Spinal cord (tissue), 9 donors: ENCODE measurements at regions not wholly inside any gene's neighbourhood (a gene's known extent, or its start where the extent isn't known, plus 50 kb on each side); places are given as distances from the start of the nearest gene placed in this dataset.
A peak's percentile ranks its signal among the peaks of the same experiment; 100 is the strongest.
"Not testable (repeated sequence)": the region's sequence is repeated elsewhere in the genome, so short reads cannot be mapped to it uniquely, and the experiment has no call there.

Experiments
- DNase-seq, 6 donors: peaks; one replicate each; pipeline versions ENCODE4 v3.0.0 to v3.0.0-alpha.2; 2013 to 2015; ENCODE audit warnings: low spot score in 6 of 6, low read depth in 4 of 6
- H3K27ac ChIP-seq: one replicate; pipeline ENCODE4 v1.5.1; 2013; ENCODE audit warnings: low read depth, low read length, control low read depth
- H3K27me3 ChIP-seq: one replicate; pipeline ENCODE4 v1.6.1; 2013; ENCODE audit warnings: low read length; ENCODE audit not compliant: control insufficient read depth, insufficient read depth
- H3K36me3 ChIP-seq: one replicate; pipeline ENCODE4 v1.6.1; 2013; ENCODE audit warnings: low read length; ENCODE audit not compliant: control insufficient read depth, insufficient read depth
- H3K4me1 ChIP-seq: one replicate; pipeline ENCODE4 v1.6.1; 2013; ENCODE audit warnings: low read length; ENCODE audit not compliant: control insufficient read depth, insufficient read depth
- H3K4me3 ChIP-seq: one replicate; pipeline ENCODE4 v1.5.1; 2013; ENCODE audit warnings: low read depth, low read length, control low read depth
- H3K9me3 ChIP-seq: one replicate; pipeline ENCODE4 v1.6.1; 2013; ENCODE audit warnings: low read length; ENCODE audit not compliant: control insufficient read depth, insufficient read depth
- WGBS: methylation state at CpG from one replicate; pipeline ENCODE4 v1.1.5; 2013; ENCODE audit warnings: missing lambda C conversion rate; ENCODE audit not compliant: insufficient coverage; 5-methylcytosine and 5-hydroxymethylcytosine counted together
- donor health status: healthy.

- Histone ChIP-seq H3K4me1 (no peaks in the 10 kb centered on the region), H3K9me3 (no peaks in the 10 kb centered on the region), H3K4me3 (no peak overlapping the region), H3K27me3 (no peaks in the 10 kb centered on the region), H3K27ac (no peak overlapping the region), H3K36me3 (no peaks in the 10 kb centered on the region)
- WGBS, result 67% methylated on average over 1 of the region's 6 CpGs
- no peak for DNase-seq
These were observed 133.7 kb upstream of the OSTN start for GRCh38 chr3:191065181-191065805.

GRCh38 chr3:191051037-191051436 lies 148.0 kb upstream of the OSTN start:
- DNase-seq, result peak in 5 of 6 donors; percentile 26 to 87 (median 31)

DNA sequence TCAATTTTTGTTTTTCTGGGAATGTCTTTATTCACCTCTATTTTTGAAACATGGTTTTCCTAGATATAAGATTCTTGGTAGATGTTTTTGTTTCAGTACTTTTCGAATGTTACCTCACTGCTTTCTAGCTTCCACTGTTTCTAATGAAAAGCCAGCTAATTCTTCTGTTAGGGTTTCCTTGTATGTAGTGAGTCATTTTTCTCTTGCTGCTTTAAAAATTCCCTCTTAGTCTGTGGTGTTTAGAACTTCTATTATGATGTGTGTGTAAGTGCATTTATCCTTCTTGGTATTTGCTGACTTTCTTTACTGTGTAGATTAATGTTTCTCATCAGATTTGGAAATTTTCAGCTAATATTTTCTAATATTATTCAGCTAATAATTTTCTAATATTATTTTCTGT lies 151.1 kb upstream of the OSTN start:
- no CpG with 5 or more reads among the region's 1 CpG for WGBS
- no peak for DNase-seq
- Histone ChIP-seq H3K9me3 (no peaks in the 10 kb centered on the region), H3K27me3 (no peaks in the 10 kb centered on the region), H3K36me3 (no peaks in the 10 kb centered on the region), H3K4me3 (no peak overlapping the region), H3K27ac (no peak overlapping the region), H3K4me1 (no peaks in the 10 kb centered on the region)

More at GRCh38 chr3:191051037-191051436, 148.0 kb upstream of the OSTN start:
- Histone ChIP-seq H3K27me3 (no peaks in the 10 kb centered on the region), H3K36me3 (no peaks in the 10 kb centered on the region), H3K4me3 (no peak overlapping the region), H3K4me1 (no peaks in the 10 kb centered on the region), H3K27ac (no peak overlapping the region), H3K9me3 (no peaks in the 10 kb centered on the region)
- WGBS, result 19% methylated on average over 3 of the region's 4 CpGs

DNA sequence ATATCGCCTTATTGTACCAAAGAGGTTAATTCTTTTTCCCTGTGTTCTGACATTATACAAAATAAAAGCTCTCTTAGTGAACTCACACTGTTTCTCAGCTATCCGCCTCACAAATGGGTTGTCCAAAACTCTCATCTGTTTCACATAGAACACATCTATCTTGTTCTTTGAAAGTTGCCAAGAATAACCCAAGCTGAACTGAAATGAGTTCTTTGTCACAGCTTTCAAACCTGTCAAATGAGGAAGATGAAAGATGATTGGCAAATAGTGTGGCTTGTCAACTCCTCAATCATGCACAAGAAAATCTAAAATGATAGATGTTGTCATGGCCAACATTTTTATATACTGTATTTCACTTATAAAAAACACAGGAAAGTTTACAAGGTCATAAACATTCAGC lies 168.1 kb upstream of the OSTN start:
- no peaks in the 10 kb centered on the region for H3K36me3 ChIP-seq
- no peaks in the 10 kb centered on the region for H3K9me3 ChIP-seq
- no peak overlapping the region for H3K4me3 ChIP-seq
- H3K4me1 ChIP-seq, result no peaks in the 10 kb centered on the region
- H3K27ac ChIP-seq, result no peak overlapping the region
- WGBS, result no CpG with 5 or more reads among the region's 2 CpGs
- peak in 1 of 6 donors; percentile 11 for DNase-seq
- no peaks in the 10 kb centered on the region for H3K27me3 ChIP-seq

DNA sequence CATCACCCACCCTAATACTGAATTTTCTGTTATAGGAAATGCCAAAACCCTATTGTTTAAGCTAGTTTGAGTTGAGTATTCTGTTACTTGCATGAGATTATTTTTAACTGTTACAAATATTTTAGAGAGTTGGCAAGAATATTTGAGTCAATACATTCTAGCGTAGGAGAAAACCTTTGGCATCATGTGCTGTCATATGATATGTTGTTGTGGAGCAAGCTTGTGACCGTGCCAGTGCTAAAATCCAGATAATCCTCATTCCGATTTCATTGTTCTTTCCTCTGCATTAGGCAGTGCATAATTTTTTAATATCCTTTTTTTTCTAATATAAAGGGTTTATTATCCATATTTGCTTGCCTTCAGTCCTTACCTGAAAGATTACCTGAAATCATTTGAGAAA lies 168.0 kb upstream of the GMNC start:
- no peaks in the 10 kb centered on the region for H3K36me3 ChIP-seq
- WGBS, result no CpG with 5 or more reads among the region's 3 CpGs
- no peak overlapping the region for H3K4me3 ChIP-seq
- no peaks in the 10 kb centered on the region for H3K4me1 ChIP-seq
- no peaks in the 10 kb centered on the region for H3K27me3 ChIP-seq
- H3K27ac ChIP-seq, result no peak overlapping the region
- no peaks in the 10 kb centered on the region for H3K9me3 ChIP-seq
- no peak for DNase-seq

DNA sequence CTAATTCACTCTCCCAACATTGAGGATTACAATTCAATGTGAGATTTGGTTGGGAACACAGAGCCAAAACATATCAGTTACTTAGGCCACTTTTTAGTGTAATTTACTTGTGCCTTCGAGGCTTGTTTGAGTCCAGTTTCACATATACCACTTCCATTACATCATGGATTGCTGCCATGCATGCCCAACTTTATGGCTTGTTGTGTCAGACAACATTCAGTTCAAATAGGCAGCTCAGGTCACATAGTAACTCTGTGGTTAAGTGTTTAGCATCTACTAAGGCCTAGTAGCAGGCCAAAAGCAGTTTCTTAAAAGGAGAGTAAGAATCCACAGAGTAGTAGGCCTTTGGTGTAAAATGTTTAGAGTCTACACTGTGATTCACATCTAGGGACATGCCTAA lies 164.3 kb upstream of the GMNC start:
- no peak for DNase-seq
- Histone ChIP-seq H3K27me3 (no peaks in the 10 kb centered on the region), H3K9me3 (no peaks in the 10 kb centered on the region), H3K4me3 (no peak overlapping the region), H3K27ac (no peak overlapping the region), H3K36me3 (no peaks in the 10 kb centered on the region), H3K4me1 (no peaks in the 10 kb centered on the region)
- no CpG with 5 or more reads among the region's 1 CpG for WGBS

DNA sequence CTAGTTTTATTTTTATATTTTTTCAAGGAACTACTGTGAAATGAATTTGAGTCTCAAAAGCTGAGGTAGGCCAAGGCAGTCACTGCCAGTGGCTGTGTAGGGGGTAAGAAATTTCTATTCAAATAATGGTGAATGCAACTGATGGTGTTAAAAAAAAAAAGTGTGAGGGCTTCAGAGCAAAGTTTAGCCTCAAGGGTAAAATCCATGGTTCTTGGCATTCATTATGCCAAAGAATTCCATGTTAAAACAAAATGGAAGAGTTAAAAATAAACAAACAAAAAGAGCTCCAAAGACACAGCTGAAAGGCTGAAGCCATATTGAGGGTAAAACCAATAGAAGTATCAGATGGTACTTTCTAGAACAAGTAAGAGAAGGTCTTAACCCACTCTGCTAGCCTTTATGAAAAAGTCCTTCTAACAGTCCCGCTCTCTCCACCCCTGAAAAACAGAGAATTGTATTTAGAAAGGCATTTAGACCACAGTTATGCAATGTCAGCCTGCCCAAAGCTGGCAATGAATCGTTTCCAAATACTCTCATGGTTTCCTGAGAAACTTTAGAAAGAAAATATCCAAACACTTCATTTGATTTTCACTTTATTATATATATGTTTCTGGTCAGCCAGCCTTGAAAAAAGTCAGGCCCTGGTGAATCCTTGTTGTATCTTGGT lies 158.4 kb upstream of the GMNC start:
- H3K27ac ChIP-seq, result no peak overlapping the region

GRCh38 chr3:191019855-191020254 lies 157.4 kb upstream of the GMNC start:
- H3K27me3 ChIP-seq, result no peaks in the 10 kb centered on the region

More for the DNA sequence above, 158.4 kb upstream of the GMNC start:
- no CpG with 5 or more reads among the region's 2 CpGs for WGBS
- H3K4me1 ChIP-seq, result no peaks in the 10 kb centered on the region
- no peaks in the 10 kb centered on the region for H3K27me3 ChIP-seq
- no peak overlapping the region for H3K4me3 ChIP-seq
- no peak for DNase-seq
- no peaks in the 10 kb centered on the region for H3K9me3 ChIP-seq
- H3K36me3 ChIP-seq, result no peaks in the 10 kb centered on the region

DNA sequence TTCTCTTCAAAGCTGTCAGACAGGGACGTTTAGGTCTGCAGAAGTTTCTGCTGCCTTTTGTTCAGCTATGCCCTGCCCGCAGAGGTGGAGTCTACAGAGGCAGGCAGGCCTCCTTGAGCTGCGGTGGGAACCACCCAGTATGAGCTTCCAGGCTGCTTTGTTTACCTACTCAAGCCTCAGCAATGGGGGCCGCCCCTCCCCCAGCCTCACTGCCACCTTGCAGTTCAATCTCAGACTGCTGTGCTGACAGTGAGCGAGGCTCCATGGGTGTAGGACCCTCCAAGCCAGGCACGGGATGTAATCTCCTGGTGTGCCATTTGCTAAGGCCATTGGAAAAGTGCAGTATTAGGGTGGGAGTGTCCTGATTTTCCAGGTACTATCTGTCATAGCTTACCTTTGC lies 153.5 kb upstream of the GMNC start:
- not testable (repeated sequence) for H3K27me3 ChIP-seq, H3K27ac ChIP-seq, DNase-seq, H3K36me3 ChIP-seq, H3K4me3 ChIP-seq, H3K4me1 ChIP-seq, H3K9me3 ChIP-seq
- 87% methylated on average over 4 of the region's 6 CpGs for WGBS

More at GRCh38 chr3:191019855-191020254, 157.4 kb upstream of the GMNC start:
- Histone ChIP-seq H3K4me3 (no peak overlapping the region), H3K9me3 (no peaks in the 10 kb centered on the region), H3K4me1 (no peaks in the 10 kb centered on the region), H3K27ac (no peak overlapping the region), H3K36me3 (no peaks in the 10 kb centered on the region)
- peak in 1 of 6 donors; percentile 4 for DNase-seq
- 100% methylated on average over 1 of the region's 6 CpGs for WGBS

DNA sequence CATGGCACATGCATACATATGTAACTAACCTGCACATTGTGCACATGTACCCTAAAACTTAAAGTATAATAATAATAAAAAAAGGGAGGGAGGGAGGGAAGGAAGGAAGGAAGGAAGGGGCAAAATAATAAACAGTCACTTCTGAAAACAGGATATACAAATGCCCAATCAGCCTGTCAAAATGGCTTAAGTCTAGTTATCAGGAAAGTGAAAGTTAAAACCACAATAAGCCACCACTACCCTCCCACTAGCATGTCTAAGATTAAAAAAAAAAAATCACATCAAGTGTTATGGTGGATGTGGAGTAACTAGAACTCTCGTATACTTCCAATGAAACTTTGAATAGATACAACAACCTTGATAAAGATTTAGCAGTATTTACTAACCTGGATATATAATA lies 145.6 kb upstream of the GMNC start:
- no peaks in the 10 kb centered on the region for H3K4me1 ChIP-seq
- no peak for DNase-seq
- WGBS, result no CpG with 5 or more reads among the region's 1 CpG
- H3K36me3 ChIP-seq, result no peaks in the 10 kb centered on the region
- H3K27ac ChIP-seq, result no peak overlapping the region
- no peak overlapping the region for H3K4me3 ChIP-seq
- H3K27me3 ChIP-seq, result no peaks in the 10 kb centered on the region
- no peaks in the 10 kb centered on the region for H3K9me3 ChIP-seq
